Transverse colon (tissue), 4 donors: ENCODE measurements at regions not wholly inside any gene's neighbourhood (a gene's known extent, or its start where the extent isn't known, plus 50 kb on each side); places are given as distances from the start of the nearest gene placed in this dataset.

Experiments
- EP300 ChIP-seq: sonication (generic); formaldehyde crosslinking; IDR thresholded peaks from one replicate; pipeline ENCODE4 v1.6.1; 2017; ENCODE audit warnings: antibody characterized with exemption, low read depth
- POLR2A ChIP-seq: fragments of 450-650 bp; IDR thresholded peaks from one replicate; pipeline ENCODE4 v1.6.1; 2016; ENCODE audit warnings: antibody characterized with exemption, mild to moderate bottlenecking, moderate library complexity
- POLR2AphosphoS5 ChIP-seq, 3 donors: sonication (generic); formaldehyde crosslinking; IDR thresholded peaks; one replicate each; pipeline ENCODE4 v1.6.1; 2016; ENCODE audit warnings: antibody characterized with exemption in 3 of 3
- TF ChIP-seq, protein P1 (sequence below), 5 experiments: fragments of 200-600 bp in 3 of 5; fragments of 450-650 bp in 2 of 5; sonication (generic) in 3 of 5; IDR thresholded peaks; 1 replicate in 2 of 5; 2 replicates in 3 of 5; pipeline ENCODE4 v1.5.1; 2016 to 2017; ENCODE audit warnings: antibody characterized with exemption in 5 of 5, inconsistent platforms in 3 of 5, mild to moderate bottlenecking in 2 of 5, moderate library complexity in 1 of 5

GRCh38 chr6:40336940-40337760 is 250.0 kb downstream of the LRFN2 start:
- TF ChIP-seq POLR2A (no peak), EP300 (no peak), POLR2AphosphoS5 (IDR thresholded peaks at IDR 0.05) (no peak)
- TF ChIP-seq, protein P1, sequence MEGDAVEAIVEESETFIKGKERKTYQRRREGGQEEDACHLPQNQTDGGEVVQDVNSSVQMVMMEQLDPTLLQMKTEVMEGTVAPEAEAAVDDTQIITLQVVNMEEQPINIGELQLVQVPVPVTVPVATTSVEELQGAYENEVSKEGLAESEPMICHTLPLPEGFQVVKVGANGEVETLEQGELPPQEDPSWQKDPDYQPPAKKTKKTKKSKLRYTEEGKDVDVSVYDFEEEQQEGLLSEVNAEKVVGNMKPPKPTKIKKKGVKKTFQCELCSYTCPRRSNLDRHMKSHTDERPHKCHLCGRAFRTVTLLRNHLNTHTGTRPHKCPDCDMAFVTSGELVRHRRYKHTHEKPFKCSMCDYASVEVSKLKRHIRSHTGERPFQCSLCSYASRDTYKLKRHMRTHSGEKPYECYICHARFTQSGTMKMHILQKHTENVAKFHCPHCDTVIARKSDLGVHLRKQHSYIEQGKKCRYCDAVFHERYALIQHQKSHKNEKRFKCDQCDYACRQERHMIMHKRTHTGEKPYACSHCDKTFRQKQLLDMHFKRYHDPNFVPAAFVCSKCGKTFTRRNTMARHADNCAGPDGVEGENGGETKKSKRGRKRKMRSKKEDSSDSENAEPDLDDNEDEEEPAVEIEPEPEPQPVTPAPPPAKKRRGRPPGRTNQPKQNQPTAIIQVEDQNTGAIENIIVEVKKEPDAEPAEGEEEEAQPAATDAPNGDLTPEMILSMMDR (IDR thresholded peaks at IDR 0.05), result no peak
